Keratinocyte (primary cell): ENCODE measurements at regions not wholly inside any gene's neighbourhood (a gene's known extent, or its start where the extent isn't known, plus 50 kb on each side); places are given as distances from the start of the nearest gene placed in this dataset.

Source experiments
- DNase-seq: peaks from one replicate; pipeline ENCODE4 v3.0.0-alpha.2; 2011; ENCODE audit warnings: low read depth, missing footprints, low spot score
- FAIRE-seq: peaks from 2 replicates; lab custom pipeline; 2011; peaks lifted over from hg19 to GRCh38; lab: Jason Lieb, UNC
- H2AFZ ChIP-seq: 2 replicates; pipeline ENCODE4 v1.6.0; 2012; ENCODE audit warnings: low read length, control low read depth, inconsistent platforms; ENCODE audit not compliant: control insufficient read depth
- H3K27ac ChIP-seq: 2 replicates; pipeline ENCODE4 v1.5.1; 2011; ENCODE audit warnings: low read length; ENCODE audit not compliant: control insufficient read depth, insufficient read depth
- H3K27me3 ChIP-seq: 3 replicates; pipeline ENCODE4 v1.6.0; 2011; ENCODE audit warnings: low read length; ENCODE audit not compliant: control insufficient read depth, insufficient read depth; ENCODE audit errors: extremely low read depth
- H3K36me3 ChIP-seq, 2 experiments: 2 replicates in 1 of 2; 3 replicates in 1 of 2; pipeline ENCODE4 v1.5.1; 2011; ENCODE audit warnings: low read length in 2 of 2, mild to moderate bottlenecking in 1 of 2; ENCODE audit not compliant: control insufficient read depth in 2 of 2, insufficient read depth in 2 of 2; ENCODE audit errors: extremely low read depth in 1 of 2
- H3K4me1 ChIP-seq: 3 replicates; pipeline ENCODE4 v1.5.1; 2011; ENCODE audit warnings: low read length; ENCODE audit not compliant: control insufficient read depth, insufficient read depth; ENCODE audit errors: extremely low read depth
- H3K4me2 ChIP-seq: 3 replicates; pipeline ENCODE4 v1.6.0; 2011; ENCODE audit warnings: low read depth, low read length; ENCODE audit not compliant: control insufficient read depth, insufficient read depth; ENCODE audit errors: extremely low read depth
- H3K4me3 ChIP-seq, 3 experiments: fragments of 200-600 bp in 1 of 3; sonication (generic) in 1 of 3; 2 replicates in 2 of 3; 3 replicates in 1 of 3; pipeline ENCODE4 v1.5.1; 2011 to 2016; ENCODE audit warnings: low read length in 3 of 3, mild to moderate bottlenecking in 3 of 3, control low read depth in 2 of 3, inconsistent platforms in 1 of 3, low read depth in 1 of 3, mixed read lengths in 1 of 3, mixed run types in 1 of 3, moderate library complexity in 1 of 3; ENCODE audit not compliant: control insufficient read depth in 2 of 3, insufficient read depth in 2 of 3; ENCODE audit errors: extremely low read depth in 1 of 3
- H3K79me2 ChIP-seq: 2 replicates; pipeline ENCODE4 v1.6.0; 2012; ENCODE audit warnings: low read length; ENCODE audit not compliant: control insufficient read depth, insufficient read depth
- H3K9ac ChIP-seq: 3 replicates; pipeline ENCODE4 v1.6.0; 2011; ENCODE audit warnings: low read length; ENCODE audit not compliant: control insufficient read depth, insufficient read depth; ENCODE audit errors: extremely low read depth
- H3K9me1 ChIP-seq: 3 replicates; pipeline ENCODE4 v1.6.0; 2011; ENCODE audit warnings: low read length; ENCODE audit not compliant: control insufficient read depth, insufficient read depth; ENCODE audit errors: extremely low read depth
- H3K9me3 ChIP-seq: 2 replicates; pipeline ENCODE4 v1.5.1; 2012; ENCODE audit warnings: low read depth, low read length; ENCODE audit not compliant: control insufficient read depth
- H4K20me1 ChIP-seq: 3 replicates; pipeline ENCODE4 v1.6.0; 2011; ENCODE audit warnings: low read length; ENCODE audit not compliant: control insufficient read depth, insufficient read depth; ENCODE audit errors: extremely low read depth
- CTCF ChIP-seq, 3 experiments: IDR thresholded peaks in 1 of 3; conservative IDR thresholded peaks in 1 of 3; optimal IDR thresholded peaks in 1 of 3; 2 replicates in 2 of 3; 3 replicates in 1 of 3; pipeline versions ENCODE3 to v1.5.1; 2011; ENCODE audit warnings: low read length in 3 of 3, mild to moderate bottlenecking in 3 of 3, moderate library complexity in 2 of 3, control low read depth in 1 of 3, inconsistent platforms in 1 of 3; ENCODE audit not compliant: insufficient read depth in 2 of 3; ENCODE audit errors: extremely low read depth in 1 of 3
- EZH2 ChIP-seq: IDR thresholded peaks from one replicate; pipeline ENCODE4 v1.6.1; 2012; ENCODE audit warnings: inconsistent platforms, mild to moderate bottlenecking, low read length, moderate library complexity
- dilution Hi-C: fragments of 300-500 bp; cut with MboI; formaldehyde crosslinking; loops from one replicate; pipeline ENCODE4 v1.7.0; 2020; ENCODE audit warnings: low sequenced_read_pairs; ENCODE audit not compliant: extremely low pct_ligation_motif_present

DNA sequence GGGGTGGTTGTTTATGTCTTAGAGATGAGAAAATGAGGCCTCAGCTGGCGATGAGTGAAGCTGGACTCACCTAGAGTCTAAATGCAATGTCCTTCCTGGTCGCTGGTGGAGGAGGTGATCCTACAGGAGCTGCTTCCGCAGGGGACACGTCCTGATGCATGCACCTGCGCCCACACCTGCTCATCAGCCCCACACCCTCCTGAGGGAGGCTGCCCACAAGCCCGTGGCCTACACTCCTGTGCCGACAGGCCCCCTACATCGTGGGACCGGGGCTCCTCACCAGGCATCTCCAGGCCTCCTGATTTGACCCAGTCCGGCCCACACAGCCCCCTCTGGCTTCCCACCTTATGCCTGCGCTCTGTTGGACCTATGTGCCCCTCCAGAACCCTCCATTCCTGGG is 857.2 kb downstream of the TBC1D22A start:
- H3K9me1 ChIP-seq, result no peaks in the 10 kb centered on the region
- no peak overlapping the region for H3K4me3 ChIP-seq
- H3K4me2 ChIP-seq, result no peak overlapping the region
- FAIRE-seq (no peak), DNase-seq (no peak)
- H4K20me1 ChIP-seq, result no peaks in the 10 kb centered on the region
- no peaks in the 10 kb centered on the region for H3K4me1 ChIP-seq
- H3K79me2 ChIP-seq, result no peaks in the 10 kb centered on the region
- no peaks in the 10 kb centered on the region for H3K36me3 ChIP-seq
- peaks cover 4% of the 10 kb centered on the region for H3K27me3 ChIP-seq
- dilution Hi-C loops, result no loop called here
- TF ChIP-seq EZH2 (no peak), CTCF (optimal IDR thresholded peaks at IDR 0.05 in 1 of 3, IDR thresholded peaks at IDR 0.05 in 1 of 3, conservative IDR thresholded peaks at IDR 0.05 in 1 of 3; ENCODE audit: extremely low read depth in 1 of 3, insufficient read depth in 2 of 3, low read length in 3 of 3) (no peak)
- H2AFZ ChIP-seq, result no peak overlapping the region
- no peak overlapping the region for H3K27ac ChIP-seq
- no peaks in the 10 kb centered on the region for H3K9me3 ChIP-seq
- H3K9ac ChIP-seq, result no peak overlapping the region

GRCh38 chr22:47618180-47619010 is 855.9 kb downstream of the TBC1D22A start:
- H2AFZ ChIP-seq, result no peak overlapping the region
- H3K4me1 ChIP-seq, result no peaks in the 10 kb centered on the region
- no peak overlapping the region for H3K4me2 ChIP-seq
- H3K9me3 ChIP-seq, result no peaks in the 10 kb centered on the region
- no peak overlapping the region for H3K9ac ChIP-seq
- no peak for FAIRE-seq
- dilution Hi-C loops, result no loop called here
- no peaks in the 10 kb centered on the region for H3K36me3 ChIP-seq
- H3K27me3 ChIP-seq, result peaks cover 4% of the 10 kb centered on the region
- no peak for TF ChIP-seq EZH2
- no peak for TF ChIP-seq CTCF (optimal IDR thresholded peaks at IDR 0.05 in 1 of 3, IDR thresholded peaks at IDR 0.05 in 1 of 3, conservative IDR thresholded peaks at IDR 0.05 in 1 of 3; ENCODE audit: extremely low read depth in 1 of 3, insufficient read depth in 2 of 3, low read length in 3 of 3)
- no peaks in the 10 kb centered on the region for H4K20me1 ChIP-seq
- H3K27ac ChIP-seq, result no peak overlapping the region
- no peaks in the 10 kb centered on the region for H3K9me1 ChIP-seq
- H3K4me3 ChIP-seq, result no peak overlapping the region
- H3K79me2 ChIP-seq, result no peaks in the 10 kb centered on the region
- no peak for DNase-seq
